ENCODE measurements at regions not wholly inside any gene's neighbourhood (a gene's known extent, or its start where the extent isn't known, plus 50 kb on each side); places are given as distances from the start of the nearest gene placed in this dataset.
"Not testable (repeated sequence)": the region's sequence is repeated elsewhere in the genome, so short reads cannot be mapped to it uniquely, and the experiment has no call there.

DNA sequence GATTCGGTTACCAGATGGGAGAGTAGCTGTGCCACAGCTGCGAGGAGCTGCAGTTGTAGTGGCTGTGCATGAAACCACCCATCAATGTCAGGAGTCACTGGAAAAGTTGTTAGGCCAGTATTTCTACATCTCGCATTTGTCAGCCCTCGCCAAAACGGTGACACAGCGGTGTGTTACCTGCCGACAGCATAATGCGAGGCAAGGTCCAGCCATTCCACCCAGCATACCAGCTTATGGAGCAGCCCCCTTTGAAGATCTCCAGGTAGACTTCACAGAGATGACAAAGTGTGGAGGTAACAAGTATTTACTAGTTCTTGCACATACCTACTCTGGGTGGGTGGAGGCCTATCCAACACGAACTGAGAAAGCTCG, 82.8 kb upstream of the TANC1 start:
- H3K27me3 ChIP-seq (ENCODE audit: control insufficient read depth in 1 of 2, insufficient read depth in 2 of 2, low read length in 2 of 2); H3K27ac ChIP-seq (ENCODE audit: low read depth in 1 of 2, low read length in 2 of 2); ATAC-seq (ENCODE audit: poor library complexity); H3K36me3 ChIP-seq (ENCODE audit: insufficient read depth, low read length); H3K9me3 ChIP-seq (ENCODE audit: control insufficient read depth in 1 of 2, insufficient read depth in 1 of 2, low read length in 2 of 2); DNase-seq; intact Hi-C loops (cut with DNase I, micrococcal nuclease); H3K9me3 Mint-ChIP-seq; H3K4me1 Mint-ChIP-seq (ENCODE audit: low read depth); CTCF ChIA-PET; H3K4me3 ChIP-seq (ENCODE audit: low read length); H3K27me3 Mint-ChIP-seq; POLR2A ChIA-PET; H3K36me3 Mint-ChIP-seq (ENCODE audit: low read depth); H3K4me3 Mint-ChIP-seq; H3K27ac Mint-ChIP-seq; H3K4me1 ChIP-seq (ENCODE audit: insufficient read depth, low read length): not testable (repeated sequence)

- ATAC-seq (ENCODE audit: poor library complexity) (no peak), DNase-seq (no peak)
- Mint-ChIP-seq H3K36me3 (ENCODE audit: low read depth) (no peaks in the 10 kb centered on the region), H3K4me1 (ENCODE audit: low read depth) (no peaks in the 10 kb centered on the region), H3K27ac (no peak overlapping the region), H3K9me3 (no peaks in the 10 kb centered on the region), H3K4me3 (no peak overlapping the region), H3K27me3 (peaks cover 7% of the 10 kb centered on the region)
- no peak overlapping the region for H3K27ac ChIP-seq (ENCODE audit: low read depth in 1 of 2, low read length in 2 of 2)
- H3K4me1 ChIP-seq (ENCODE audit: insufficient read depth, low read length) = no peaks in the 10 kb centered on the region
- H3K9me3 ChIP-seq (ENCODE audit: control insufficient read depth in 1 of 2, insufficient read depth in 1 of 2, low read length in 2 of 2) = no peaks in the 10 kb centered on the region
- ChIA-PET CTCF (no interaction called here), POLR2A (no interaction called here)
- H3K36me3 ChIP-seq (ENCODE audit: insufficient read depth, low read length) = no peaks in the 10 kb centered on the region
- no peaks in the 10 kb centered on the region for H3K27me3 ChIP-seq (ENCODE audit: control insufficient read depth in 1 of 2, insufficient read depth in 2 of 2, low read length in 2 of 2)
- TF ChIP-seq, protein P1, sequence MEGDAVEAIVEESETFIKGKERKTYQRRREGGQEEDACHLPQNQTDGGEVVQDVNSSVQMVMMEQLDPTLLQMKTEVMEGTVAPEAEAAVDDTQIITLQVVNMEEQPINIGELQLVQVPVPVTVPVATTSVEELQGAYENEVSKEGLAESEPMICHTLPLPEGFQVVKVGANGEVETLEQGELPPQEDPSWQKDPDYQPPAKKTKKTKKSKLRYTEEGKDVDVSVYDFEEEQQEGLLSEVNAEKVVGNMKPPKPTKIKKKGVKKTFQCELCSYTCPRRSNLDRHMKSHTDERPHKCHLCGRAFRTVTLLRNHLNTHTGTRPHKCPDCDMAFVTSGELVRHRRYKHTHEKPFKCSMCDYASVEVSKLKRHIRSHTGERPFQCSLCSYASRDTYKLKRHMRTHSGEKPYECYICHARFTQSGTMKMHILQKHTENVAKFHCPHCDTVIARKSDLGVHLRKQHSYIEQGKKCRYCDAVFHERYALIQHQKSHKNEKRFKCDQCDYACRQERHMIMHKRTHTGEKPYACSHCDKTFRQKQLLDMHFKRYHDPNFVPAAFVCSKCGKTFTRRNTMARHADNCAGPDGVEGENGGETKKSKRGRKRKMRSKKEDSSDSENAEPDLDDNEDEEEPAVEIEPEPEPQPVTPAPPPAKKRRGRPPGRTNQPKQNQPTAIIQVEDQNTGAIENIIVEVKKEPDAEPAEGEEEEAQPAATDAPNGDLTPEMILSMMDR (IDR thresholded peaks at IDR 0.05) = no peak
- H3K4me3 ChIP-seq (ENCODE audit: low read length) = no peak overlapping the region
- intact Hi-C loops (cut with DNase I, micrococcal nuclease) = no loop called here
Observed at GRCh38 chr2:158889135-158889853, 79.1 kb upstream of the TANC1 start.

DNA sequence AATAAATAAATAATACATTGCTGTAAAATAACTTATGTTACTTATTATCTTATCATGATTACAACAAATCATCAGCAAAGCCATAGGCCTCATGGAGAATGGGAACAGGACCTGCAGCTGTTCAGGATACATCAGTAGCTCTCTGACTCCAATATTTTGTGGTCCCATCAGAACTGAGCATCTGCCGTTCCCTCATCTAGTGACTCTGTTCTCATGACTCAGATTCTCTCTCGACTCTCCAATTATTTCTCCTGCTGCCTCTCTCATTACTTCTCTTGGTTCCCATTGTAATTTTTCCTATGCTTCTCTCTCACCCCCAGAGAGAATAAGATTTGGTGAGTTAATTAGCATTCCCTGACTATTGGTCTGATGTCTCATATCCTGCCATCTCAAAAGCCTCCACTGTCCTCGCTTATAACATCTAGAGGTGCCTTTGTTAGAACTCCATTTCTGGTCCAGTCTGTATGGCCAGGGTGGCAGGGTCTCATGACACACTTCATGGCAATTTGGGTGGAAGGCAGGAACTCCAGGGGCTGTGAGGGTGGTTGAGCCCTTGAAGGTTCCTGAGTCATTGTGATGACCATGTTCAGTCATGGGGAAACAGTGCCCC, 78.0 kb upstream of the TANC1 start:
- H3K27me3 Mint-ChIP-seq = peaks cover 7% of the 10 kb centered on the region
- no peaks in the 10 kb centered on the region for H3K4me1 Mint-ChIP-seq (ENCODE audit: low read depth)
- H3K27me3 ChIP-seq (ENCODE audit: control insufficient read depth in 1 of 2, insufficient read depth in 2 of 2, low read length in 2 of 2) = no peaks in the 10 kb centered on the region
- intact Hi-C loops (cut with DNase I, micrococcal nuclease) = no loop called here
- H3K4me3 Mint-ChIP-seq = no peak overlapping the region
- H3K27ac ChIP-seq (ENCODE audit: low read depth in 1 of 2, low read length in 2 of 2) = no peak overlapping the region
- DNase-seq = no peak
- no peaks in the 10 kb centered on the region for H3K36me3 ChIP-seq (ENCODE audit: insufficient read depth, low read length)
- H3K27ac Mint-ChIP-seq = no peak overlapping the region
- no peak overlapping the region for H3K4me3 ChIP-seq (ENCODE audit: low read length)
- H3K9me3 ChIP-seq (ENCODE audit: control insufficient read depth in 1 of 2, insufficient read depth in 1 of 2, low read length in 2 of 2) = no peaks in the 10 kb centered on the region
- no peaks in the 10 kb centered on the region for H3K4me1 ChIP-seq (ENCODE audit: insufficient read depth, low read length)
- no peaks in the 10 kb centered on the region for H3K9me3 Mint-ChIP-seq
- no peaks in the 10 kb centered on the region for H3K36me3 Mint-ChIP-seq (ENCODE audit: low read depth)
- ChIA-PET POLR2A (no interaction called here), CTCF (no interaction called here)
- no peak for ATAC-seq (ENCODE audit: poor library complexity)
- TF ChIP-seq, protein P1 (IDR thresholded peaks at IDR 0.05) = no peak

- Histone ChIP-seq H3K4me3 (ENCODE audit: low read length) (no peak overlapping the region), H3K36me3 (ENCODE audit: insufficient read depth, low read length) (no peaks in the 10 kb centered on the region), H3K27me3 (ENCODE audit: control insufficient read depth in 1 of 2, insufficient read depth in 2 of 2, low read length in 2 of 2) (no peaks in the 10 kb centered on the region), H3K27ac (ENCODE audit: low read depth in 1 of 2, low read length in 2 of 2) (no peak overlapping the region), H3K9me3 (ENCODE audit: control insufficient read depth in 1 of 2, insufficient read depth in 1 of 2, low read length in 2 of 2) (no peaks in the 10 kb centered on the region), H3K4me1 (ENCODE audit: insufficient read depth, low read length) (no peaks in the 10 kb centered on the region)
- Mint-ChIP-seq H3K4me3 (no peak overlapping the region), H3K9me3 (no peaks in the 10 kb centered on the region), H3K4me1 (ENCODE audit: low read depth) (no peaks in the 10 kb centered on the region), H3K27ac (no peak overlapping the region), H3K27me3 (peaks cover 7% of the 10 kb centered on the region), H3K36me3 (ENCODE audit: low read depth) (no peaks in the 10 kb centered on the region)
- intact Hi-C loops (cut with DNase I, micrococcal nuclease) = no loop called here
- ChIA-PET CTCF (no interaction called here), POLR2A (no interaction called here)
- TF ChIP-seq, protein P1 (IDR thresholded peaks at IDR 0.05) = no peak
- DNase-seq = no peak
- ATAC-seq (ENCODE audit: poor library complexity) = no peak
Observed at GRCh38 chr2:158893026-158893425, 75.4 kb upstream of the TANC1 start.
